ENCODE measurements at regions not wholly inside any gene's neighbourhood (a gene's known extent, or its start where the extent isn't known, plus 50 kb on each side); places are given as distances from the start of the nearest gene placed in this dataset.

DNA sequence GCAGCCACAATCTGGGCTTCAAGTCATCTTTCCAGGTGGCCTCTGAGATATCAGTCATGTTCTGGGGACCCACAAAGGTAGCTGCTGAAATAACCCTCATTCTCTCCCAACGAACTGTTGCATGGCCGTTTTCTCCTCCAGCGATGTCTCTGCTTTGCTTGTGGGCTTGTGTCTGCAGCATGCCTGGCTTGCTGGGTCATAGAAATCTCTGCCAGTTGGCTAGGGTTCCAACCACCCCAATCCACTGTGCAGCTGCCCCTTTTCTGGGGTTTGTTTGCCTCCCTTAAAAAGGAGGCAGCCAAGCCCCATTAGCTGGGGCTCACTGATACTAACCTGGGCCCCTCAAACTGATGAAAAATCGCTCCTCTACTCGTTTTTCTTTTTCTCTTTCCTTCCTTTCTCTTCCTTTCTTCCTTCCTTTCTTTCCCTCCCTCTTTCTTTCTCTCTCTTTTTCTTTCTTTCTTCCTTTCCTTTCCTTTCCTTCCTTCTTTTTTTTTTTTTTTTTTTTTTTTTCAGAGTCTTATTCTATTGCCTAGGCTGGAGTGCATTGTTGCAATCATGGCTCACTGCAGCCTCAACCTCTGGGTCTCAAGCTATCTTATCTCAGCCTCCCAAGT lies 680.0 kb downstream of the EPHA4 start:
- DNase-seq: no peak

DNA sequence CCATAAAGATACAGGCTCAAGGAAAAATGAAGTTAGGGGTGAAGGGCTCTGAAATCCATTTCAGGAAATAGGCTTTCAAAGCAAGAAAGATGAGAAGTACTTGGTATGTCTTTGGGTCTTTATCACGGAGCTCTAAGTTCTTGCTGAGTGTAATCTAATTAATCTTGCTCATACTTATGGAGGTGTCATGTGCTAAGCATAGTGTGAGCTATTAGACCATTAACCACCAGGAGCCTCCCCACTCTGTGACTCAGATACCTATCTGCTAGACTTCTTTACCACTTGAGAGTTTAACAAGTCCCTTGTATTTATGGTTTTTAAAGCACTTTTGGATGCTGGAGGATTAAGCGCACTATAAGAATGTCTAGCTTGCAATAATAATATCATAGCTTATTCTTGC lies 678.7 kb downstream of the EPHA4 start:
- no peak for DNase-seq

- DNase-seq: no peak
Measured at GRCh38 chr2:220894069-220894468, 678.0 kb downstream of the EPHA4 start.

DNA sequence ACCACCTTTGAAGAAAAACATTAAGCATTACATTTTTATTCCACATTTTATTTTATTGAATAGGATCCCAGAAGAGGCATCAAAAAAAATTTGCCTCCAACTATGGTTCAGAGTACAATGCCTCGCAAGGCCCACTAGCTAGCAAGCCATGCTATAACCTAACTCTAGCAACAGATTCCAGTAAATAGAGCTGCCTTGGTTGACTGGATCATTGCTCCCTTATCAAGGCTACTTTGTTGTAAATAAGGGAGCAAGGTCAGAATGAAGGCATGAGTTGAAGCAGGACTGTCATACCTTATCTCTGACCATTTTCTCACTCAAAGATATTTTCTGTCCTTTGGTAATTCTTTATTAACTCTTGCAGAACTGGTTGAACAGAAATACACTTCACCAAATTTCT lies 672.6 kb downstream of the EPHA4 start:
- DNase-seq: no peak

DNA sequence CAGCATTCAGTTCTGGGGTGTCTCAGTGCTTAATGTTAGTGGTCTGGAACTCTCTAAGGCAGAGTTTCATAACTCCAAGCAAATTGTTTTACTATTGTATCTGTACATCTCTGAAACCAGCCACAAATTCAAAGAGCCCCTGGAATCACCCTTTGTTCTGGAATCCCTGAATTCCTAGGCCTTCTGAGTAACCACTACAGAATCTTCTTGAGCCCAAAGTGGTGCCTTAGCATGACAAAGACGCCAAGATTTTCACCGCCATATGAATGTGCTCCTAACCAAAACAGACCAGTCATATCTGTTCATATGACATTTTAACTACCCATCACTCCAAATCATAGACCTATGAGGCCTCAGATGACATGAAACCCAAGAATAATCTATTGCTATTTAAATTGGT lies 668.1 kb downstream of the EPHA4 start:
- DNase-seq: no peak

GRCh38 chr2:220913384-220913783 lies 658.7 kb downstream of the EPHA4 start:
- no peak for DNase-seq

- DNase-seq: no peak
Measured at GRCh38 chr2:220915092-220915623, 656.9 kb downstream of the EPHA4 start.

- DNase-seq: no peak
Measured at GRCh38 chr2:220916931-220917330, 655.2 kb downstream of the EPHA4 start.

GRCh38 chr2:220930271-220931076 lies 641.6 kb downstream of the EPHA4 start:
- DNase-seq: no peak

- no peak for DNase-seq
Measured at GRCh38 chr2:220931491-220931890, 640.6 kb downstream of the EPHA4 start.

DNA sequence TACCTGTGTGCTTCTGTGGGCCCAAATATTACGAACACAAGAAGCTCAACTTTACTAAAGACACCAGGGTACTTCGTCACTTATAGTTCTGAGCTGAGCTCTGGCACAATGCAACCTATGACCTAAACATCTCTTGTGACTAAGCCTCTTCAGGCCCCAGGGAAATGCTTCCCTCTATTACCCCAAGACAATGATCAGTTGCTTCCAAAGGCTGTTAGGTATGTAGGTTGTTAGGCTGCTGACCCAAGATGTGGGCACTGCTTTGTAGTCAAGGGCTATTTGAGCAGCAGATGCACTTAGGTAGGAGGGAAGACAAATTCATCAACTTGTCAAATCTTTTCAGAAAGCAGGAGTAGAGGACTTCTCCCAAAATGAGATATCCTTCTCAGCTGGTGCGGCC lies 640.1 kb downstream of the EPHA4 start:
- DNase-seq: no peak

- no peak for DNase-seq
Measured at GRCh38 chr2:220935789-220936321, 636.2 kb downstream of the EPHA4 start.

DNA sequence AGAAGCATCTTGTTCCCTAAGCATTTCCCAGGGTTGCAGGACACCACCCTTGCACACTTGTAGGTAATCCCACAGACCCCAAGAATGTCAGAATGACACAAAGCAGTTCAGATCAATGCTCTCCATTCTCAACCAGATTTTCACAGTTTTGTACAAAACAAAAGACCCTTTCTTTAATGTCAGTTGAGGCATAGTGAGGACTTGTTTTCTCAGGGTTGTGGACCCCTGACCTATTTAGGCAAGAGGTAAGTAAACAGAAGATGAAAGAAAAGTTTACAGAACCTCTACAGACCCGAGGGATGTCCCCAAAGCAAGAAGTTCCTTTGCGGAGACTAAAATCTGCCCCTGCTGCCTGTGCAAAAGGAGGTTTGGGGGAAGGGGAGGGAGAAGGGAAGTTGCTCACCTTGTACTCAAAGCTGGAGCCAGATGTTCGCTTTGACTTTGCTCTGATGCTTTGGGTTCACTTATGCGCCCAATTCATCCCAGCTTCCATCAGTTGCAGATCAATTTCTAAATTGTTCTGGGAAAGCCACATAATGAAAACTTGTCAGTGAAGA lies 635.4 kb downstream of the EPHA4 start:
- DNase-seq: no peak

DNA sequence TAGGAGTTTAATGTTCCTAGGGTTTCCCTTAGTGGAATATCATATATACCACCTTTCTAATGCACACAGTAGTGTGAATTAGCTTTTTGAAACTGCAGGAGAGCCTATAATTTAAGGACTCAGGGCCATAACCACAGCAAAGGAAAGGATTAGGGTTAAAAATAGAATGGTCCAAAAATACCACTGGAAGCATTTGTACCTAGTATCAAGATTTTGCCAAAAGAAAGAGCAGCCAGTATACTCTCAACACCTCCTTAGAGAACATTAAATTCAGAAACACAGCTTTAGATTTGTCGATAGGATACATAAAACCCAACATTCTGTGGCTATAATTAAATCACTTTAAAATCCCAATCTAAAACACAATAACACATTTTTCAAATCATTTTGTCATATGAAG lies 634.9 kb downstream of the EPHA4 start:
- DNase-seq: no peak

DNA sequence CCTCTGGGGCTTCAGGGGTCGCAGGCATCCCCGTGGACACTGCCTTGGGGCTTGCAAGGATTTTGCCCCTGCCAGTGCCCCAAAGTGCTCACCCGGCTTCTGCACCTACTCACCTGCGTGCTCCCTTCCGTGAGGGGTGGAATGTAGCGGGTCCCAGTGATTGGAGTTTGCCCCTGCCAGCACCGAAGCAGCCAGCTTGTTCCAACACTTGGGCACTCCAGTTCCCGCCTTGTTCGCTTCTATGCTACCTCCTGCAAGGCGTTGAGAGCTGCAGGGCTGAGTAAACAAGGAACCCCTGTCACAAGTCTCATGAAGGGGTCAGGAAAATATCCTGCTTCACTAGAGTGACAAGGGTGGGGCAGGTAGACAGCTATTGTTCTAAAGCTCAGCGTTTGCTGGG lies 631.5 kb downstream of the EPHA4 start:
- no peak for DNase-seq

- DNase-seq: no peak
Measured at GRCh38 chr2:220941683-220942082, 630.4 kb downstream of the EPHA4 start.

DNA sequence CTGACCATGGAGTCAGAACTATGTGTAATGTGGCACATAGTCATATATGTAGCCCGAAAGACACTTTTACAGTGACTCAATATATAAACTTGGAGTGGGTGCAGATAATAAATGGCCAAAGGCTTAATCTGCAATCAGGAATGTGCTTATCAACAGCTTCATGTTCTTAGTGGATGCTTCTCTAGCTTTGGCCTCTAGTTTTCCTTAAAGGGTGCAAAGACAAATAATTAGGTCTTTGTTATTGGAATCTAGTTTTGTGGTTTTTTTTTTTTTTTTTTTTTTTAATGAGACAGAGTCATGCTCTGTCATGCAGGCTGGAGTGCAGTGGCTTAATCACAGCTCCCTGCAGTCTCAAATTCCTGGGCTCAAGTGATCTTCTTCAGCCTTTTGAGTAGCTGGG lies 625.6 kb downstream of the EPHA4 start:
- DNase-seq: no peak

DNA sequence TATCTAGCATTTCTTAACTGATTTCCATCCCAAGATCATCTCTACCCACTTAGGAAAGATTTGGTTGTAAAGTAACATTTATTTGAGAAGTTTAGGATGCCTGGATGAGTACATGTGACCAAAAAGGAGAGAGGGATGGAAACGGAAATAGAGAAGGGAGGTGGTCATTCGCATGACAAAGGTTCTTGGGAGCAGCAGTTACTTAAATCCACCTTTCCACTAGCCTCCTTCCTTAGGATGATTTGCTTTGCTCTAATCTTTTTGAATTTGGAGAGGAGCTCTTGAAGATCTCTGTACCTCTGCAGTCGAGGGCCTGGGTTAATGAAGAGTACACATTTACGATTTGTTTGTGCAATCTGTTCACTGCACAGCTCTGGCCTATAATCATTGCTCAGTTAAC lies 623.5 kb downstream of the EPHA4 start:
- no peak for DNase-seq

- DNase-seq: no peak
Measured at GRCh38 chr2:220949466-220949865, 622.6 kb downstream of the EPHA4 start.

DNA sequence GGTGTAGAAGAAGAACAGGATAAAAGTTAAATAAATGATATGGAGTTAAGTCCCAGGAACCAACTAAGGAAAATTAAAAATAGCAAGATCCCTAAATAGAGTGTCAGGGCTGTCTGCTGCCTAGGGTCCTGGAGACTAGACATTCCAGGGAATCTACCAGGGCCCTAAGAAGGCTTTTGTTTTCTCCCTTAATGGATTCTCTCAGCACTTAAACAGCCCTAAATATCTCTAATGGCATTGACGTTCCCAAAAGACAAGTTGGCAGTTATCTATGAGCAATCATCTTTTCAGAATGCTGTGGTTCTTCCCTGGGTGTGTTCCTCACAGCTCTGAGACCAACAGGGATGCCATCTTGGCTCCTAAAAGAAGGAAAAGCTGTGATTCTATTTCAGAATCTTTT lies 616.3 kb downstream of the EPHA4 start:
- DNase-seq: no peak

DNA sequence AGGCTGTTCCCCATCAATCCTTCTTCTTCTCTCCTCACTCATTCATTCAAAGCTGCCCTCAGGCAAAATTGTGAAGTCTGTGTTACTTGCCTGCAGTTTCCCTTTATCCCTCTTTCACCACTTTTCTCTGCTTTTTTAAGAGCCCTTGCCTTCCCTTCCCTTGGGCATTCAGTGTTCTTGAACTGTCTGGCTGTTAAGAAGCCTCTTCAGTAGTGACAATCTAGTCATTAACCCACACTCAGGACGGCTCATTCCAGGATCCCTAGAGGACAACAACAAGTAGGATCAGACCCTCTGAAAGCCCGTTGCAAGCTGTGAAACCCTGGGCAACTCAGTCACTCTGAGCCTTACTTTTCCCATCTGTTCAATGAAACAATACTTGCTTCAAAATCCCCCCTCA lies 615.7 kb downstream of the EPHA4 start:
- no peak for DNase-seq

DNA sequence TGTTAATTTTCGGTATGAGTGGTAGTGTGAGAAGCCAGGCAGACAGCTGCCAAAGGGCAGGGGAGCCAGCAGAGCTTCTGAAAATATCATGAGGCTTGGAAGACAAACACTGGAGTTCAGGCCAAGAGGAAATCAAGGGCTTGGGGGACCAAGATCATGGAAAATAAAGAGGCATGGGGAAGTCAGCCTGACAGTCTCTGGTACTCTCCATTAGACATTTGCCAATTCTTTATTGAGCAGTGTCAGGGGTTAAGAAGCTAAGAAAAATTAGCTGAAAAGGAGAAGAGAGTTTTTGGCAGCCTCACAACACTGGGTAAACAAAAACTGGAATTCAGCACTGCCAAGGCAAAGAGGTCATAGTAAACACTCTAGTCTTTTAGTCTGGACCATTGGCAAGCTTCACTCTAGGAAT lies 612.7 kb downstream of the EPHA4 start:
- no peak for DNase-seq

DNA sequence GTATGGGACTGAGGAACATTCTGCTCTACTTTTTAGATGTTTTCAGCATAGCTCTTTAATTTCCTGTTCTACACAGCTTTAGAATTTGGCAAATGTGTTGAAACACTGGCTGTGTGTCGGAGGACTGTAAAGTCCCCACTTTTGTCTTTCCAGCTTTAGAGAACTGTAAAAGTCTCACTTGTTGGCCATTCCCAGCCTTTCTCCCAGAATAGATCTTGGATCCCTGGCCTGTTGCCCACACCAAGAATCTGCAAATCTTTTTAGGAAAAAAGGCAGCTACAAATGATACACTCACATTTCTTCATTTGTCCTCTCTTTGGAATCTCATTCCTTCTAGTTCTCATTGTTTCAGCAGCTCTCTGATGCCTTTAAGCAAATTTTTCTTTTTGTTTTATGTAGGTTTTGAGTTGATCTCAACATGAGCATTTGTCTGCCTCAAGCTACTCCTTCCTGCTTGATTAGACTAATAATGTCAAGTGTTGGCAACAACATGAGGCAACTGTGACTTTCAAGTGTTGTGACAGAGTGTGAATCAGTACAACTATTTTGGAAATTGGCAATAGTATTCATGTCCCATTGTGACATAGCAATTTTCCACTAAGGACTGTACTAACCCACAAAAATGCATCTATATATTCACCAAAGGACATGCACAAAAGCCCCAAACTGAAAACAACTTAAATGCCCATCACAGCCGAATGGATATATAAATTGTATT lies 610.8 kb downstream of the EPHA4 start:
- DNase-seq: no peak
